ENCODE measurements at regions not wholly inside any gene's neighbourhood (a gene's known extent, or its start where the extent isn't known, plus 50 kb on each side); places are given as distances from the start of the nearest gene placed in this dataset.

DNA sequence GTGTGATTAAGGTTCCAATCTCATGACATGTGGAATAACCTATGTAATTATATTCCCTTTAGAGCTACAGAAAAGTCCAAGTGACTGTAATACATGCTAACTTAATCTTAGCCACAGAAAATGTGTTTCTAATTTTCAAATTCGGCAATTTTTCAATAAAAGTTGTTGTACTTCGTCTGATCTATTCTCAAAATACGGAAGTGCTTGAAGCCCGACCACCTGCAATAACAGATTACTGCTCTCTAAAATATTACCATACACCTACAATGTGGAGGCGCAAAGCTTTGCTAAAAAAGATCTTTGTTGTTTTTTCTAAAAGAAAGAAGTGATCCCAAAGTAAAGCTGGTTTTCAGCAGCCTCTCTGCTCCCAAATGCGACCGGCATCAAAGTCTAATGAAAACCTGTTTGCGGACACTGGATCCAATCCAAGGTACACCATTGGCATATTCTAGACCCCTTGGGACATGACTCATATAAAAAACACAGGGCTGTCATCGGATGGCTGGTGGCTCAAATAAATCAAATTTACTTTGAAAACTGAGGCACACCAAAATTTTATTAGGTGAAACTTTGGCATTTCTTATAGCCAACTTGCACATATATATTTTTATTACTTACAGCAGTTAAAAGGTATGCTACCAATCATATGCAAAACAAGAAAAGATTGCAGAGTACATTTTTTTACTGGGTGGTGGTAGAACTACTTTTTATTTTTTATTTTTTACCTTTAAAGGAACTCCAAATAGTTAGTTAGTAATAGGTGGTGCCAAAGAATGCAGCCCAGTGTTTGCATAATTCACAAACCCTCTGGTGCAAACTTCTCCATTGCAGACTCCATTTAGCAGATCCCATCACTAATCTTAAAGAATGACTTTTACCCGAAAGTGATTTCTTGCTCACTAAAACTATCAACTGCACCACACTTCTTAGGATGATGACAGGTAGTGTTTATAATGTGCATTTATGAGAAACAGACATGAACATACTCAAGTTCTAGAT is 118.7 kb upstream of the TBX18 start:
- TF ChIP-seq, protein P1, sequence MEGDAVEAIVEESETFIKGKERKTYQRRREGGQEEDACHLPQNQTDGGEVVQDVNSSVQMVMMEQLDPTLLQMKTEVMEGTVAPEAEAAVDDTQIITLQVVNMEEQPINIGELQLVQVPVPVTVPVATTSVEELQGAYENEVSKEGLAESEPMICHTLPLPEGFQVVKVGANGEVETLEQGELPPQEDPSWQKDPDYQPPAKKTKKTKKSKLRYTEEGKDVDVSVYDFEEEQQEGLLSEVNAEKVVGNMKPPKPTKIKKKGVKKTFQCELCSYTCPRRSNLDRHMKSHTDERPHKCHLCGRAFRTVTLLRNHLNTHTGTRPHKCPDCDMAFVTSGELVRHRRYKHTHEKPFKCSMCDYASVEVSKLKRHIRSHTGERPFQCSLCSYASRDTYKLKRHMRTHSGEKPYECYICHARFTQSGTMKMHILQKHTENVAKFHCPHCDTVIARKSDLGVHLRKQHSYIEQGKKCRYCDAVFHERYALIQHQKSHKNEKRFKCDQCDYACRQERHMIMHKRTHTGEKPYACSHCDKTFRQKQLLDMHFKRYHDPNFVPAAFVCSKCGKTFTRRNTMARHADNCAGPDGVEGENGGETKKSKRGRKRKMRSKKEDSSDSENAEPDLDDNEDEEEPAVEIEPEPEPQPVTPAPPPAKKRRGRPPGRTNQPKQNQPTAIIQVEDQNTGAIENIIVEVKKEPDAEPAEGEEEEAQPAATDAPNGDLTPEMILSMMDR (IDR thresholded peaks at IDR 0.05) = no peak
- TF ChIP-seq POLR2A (IDR thresholded peaks at IDR 0.05) (no peak), EP300 (IDR thresholded peaks at IDR 0.05) (no peak)
